Immature natural killer cell (primary cell): ENCODE measurements at regions not wholly inside any gene's neighbourhood (a gene's known extent, or its start where the extent isn't known, plus 50 kb on each side); places are given as distances from the start of the nearest gene placed in this dataset.
"Not testable (repeated sequence)": the region's sequence is repeated elsewhere in the genome, so short reads cannot be mapped to it uniquely, and the experiment has no call there.

Experiments
- DNase-seq, 3 donors: peaks; one replicate each; pipeline ENCODE4 v3.0.0; 2022; ENCODE audit warnings: mixed read lengths in 1 of 3
- H3K27ac Mint-ChIP-seq, 6 donors: one replicate each; pipeline ENCODE4 v1.8.0; 2020; ENCODE audit warnings: mixed read lengths in 6 of 6, mild to moderate bottlenecking in 5 of 6, inconsistent platforms in 4 of 6, moderate library complexity in 3 of 6
- H3K27me3 Mint-ChIP-seq, 3 donors: one replicate each; pipeline ENCODE4 v1.8.0; 2020 to 2021; ENCODE audit warnings: low read depth in 3 of 3, mild to moderate bottlenecking in 3 of 3, mixed read lengths in 3 of 3, moderate library complexity in 3 of 3, inconsistent platforms in 1 of 3
- H3K36me3 Mint-ChIP-seq, 3 donors: one replicate each; pipeline ENCODE4 v1.8.0; 2020; ENCODE audit warnings: mixed read lengths in 3 of 3, inconsistent platforms in 2 of 3, mild to moderate bottlenecking in 2 of 3
- H3K4me1 Mint-ChIP-seq, 2 donors: one replicate each; pipeline ENCODE4 v1.8.0; 2020; ENCODE audit warnings: inconsistent platforms in 2 of 2, mild to moderate bottlenecking in 2 of 2, mixed read lengths in 2 of 2, moderate library complexity in 1 of 2
- H3K4me3 Mint-ChIP-seq, 5 donors: one replicate each; pipeline ENCODE4 v1.8.0; 2020; ENCODE audit warnings: mild to moderate bottlenecking in 5 of 5, mixed read lengths in 5 of 5, inconsistent platforms in 3 of 5, moderate library complexity in 3 of 5
- H3K9me3 Mint-ChIP-seq, 6 donors: one replicate each; pipeline ENCODE4 v1.8.0; 2020; ENCODE audit warnings: mild to moderate bottlenecking in 6 of 6, mixed read lengths in 6 of 6, inconsistent platforms in 4 of 6, moderate library complexity in 3 of 6

DNA sequence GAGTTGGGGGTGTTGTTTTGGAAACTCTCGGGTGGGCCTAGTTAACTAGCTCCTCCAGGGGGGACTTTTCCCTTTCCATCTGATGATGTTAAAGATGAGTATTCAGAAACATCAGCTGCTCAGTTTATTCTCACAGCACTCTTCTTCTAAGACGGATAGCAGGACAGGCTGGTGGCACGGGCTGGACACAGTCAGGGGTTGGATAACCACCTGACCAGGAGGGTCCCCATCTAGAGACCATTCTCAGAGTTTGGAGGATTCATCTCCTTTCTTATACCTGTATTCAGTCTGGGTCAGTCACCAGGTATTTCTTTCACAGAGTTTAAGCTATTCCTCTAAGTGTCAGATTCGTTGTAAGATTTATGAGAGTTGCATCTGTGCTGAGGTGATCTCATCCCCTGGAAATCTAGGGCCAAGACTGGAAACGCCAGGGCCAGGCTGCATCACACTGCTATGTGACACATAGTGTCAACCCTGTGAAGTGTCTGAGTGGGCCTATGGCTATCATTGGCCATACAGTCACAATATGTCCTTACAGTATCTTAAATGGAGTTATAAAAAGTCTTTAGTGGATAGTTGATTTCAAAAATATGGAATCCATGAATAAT, 111.7 kb downstream of the FAM50B start:
- no peak for DNase-seq
- H3K27ac Mint-ChIP-seq, result no peak overlapping the region
- H3K27me3 Mint-ChIP-seq, result peaks cover 0 to 1% (median 0%) of the 10 kb centered on the region in 3 donors
- no peaks in the 10 kb centered on the region for H3K4me1 Mint-ChIP-seq
- peaks cover 0 to 7% (median 0%) of the 10 kb centered on the region in 3 donors for H3K36me3 Mint-ChIP-seq
- H3K4me3 Mint-ChIP-seq, result no peak overlapping the region
- H3K9me3 Mint-ChIP-seq, result peaks cover 0 to 9% (median 2%) of the 10 kb centered on the region in 6 donors

DNA sequence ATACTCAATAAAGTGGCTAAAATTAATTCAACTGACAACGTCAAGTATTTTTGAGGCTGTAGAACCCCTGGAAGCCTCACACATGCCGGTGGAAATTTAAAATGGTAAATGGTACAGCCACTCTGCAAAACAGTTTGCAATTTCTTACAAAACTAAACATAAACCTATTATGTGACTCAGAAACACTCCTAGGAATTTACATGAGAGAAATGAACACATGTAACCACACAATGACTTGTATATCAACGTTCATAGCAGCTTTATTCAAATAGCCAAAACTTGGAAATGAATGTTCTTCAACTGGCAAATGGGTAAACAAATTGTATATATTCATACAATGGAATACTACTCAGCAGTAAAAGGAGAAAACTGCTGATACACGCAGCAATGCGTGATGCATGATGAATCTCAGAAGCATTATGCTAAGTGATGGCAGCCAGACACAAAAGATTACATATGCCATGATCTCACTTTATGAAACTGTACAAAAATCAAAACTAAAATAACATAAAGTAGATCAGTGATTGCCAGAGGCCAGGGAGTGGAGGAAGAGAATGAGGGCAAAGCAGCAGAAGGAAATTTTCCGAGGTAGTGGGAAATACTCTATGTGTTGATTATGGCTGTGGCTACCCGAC, 112.5 kb downstream of the FAM50B start:
- Mint-ChIP-seq H3K27me3 (peaks cover 0 to 2% (median 0%) of the 10 kb centered on the region in 3 donors), H3K4me1 (no peaks in the 10 kb centered on the region), H3K36me3 (peaks cover 0 to 7% (median 0%) of the 10 kb centered on the region in 3 donors), H3K9me3 (peaks cover 0 to 9% (median 1%) of the 10 kb centered on the region in 6 donors), H3K27ac (no peak overlapping the region), H3K4me3 (no peak overlapping the region)
- no peak for DNase-seq

DNA sequence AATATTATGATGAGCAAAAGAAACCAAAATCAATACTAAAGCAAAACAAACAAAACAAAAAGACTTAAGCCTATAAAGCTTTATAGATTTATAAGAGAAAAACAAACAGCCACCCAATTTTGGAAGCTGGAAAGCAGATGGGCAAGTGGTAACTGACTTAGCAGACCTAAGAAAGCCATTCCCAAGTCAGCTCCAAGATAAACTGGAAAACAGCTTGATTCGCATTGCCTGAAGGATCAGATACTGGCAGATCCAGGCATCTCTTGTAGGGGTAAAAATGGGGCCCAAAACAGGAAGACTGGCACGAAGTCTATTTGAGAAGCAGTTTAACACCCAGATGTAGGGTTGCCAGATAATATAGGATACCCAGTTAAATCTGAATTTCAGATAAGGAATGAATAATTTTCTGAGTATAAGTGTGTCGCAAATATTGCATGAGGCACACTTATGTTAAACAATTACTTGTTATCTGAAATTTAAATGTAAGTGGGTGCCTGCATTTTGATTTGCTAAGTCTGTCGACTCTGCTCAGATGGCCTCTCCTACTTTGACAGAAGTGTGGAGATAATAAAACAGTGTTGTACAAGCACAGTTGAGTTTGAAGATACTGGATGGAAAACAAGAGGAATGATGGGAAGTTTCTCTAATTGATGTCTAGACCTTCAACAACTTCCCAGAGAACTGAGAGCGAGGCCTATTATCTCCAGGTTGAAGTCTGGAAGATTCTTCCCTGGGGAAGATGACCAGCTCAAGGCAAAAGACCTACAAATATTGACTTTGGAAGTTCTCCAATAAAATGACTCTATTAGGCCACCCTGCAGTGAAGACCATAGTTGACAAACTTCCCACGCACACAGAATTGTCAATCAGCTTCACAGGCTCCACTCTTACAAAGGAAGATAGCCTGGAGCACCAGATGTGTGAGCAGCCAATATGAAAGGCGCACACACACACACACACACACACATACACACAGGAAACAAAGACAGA, 113.4 kb downstream of the FAM50B start:
- H3K4me1 Mint-ChIP-seq, result no peaks in the 10 kb centered on the region
- no peak overlapping the region for H3K4me3 Mint-ChIP-seq
- H3K36me3 Mint-ChIP-seq, result peaks cover 0 to 7% (median 0%) of the 10 kb centered on the region in 3 donors
- no peak overlapping the region for H3K27ac Mint-ChIP-seq
- H3K9me3 Mint-ChIP-seq, result peaks cover 0 to 6% (median 1%) of the 10 kb centered on the region in 6 donors
- H3K27me3 Mint-ChIP-seq, result peaks cover 0 to 2% (median 0%) of the 10 kb centered on the region in 3 donors
- no peak for DNase-seq

DNA sequence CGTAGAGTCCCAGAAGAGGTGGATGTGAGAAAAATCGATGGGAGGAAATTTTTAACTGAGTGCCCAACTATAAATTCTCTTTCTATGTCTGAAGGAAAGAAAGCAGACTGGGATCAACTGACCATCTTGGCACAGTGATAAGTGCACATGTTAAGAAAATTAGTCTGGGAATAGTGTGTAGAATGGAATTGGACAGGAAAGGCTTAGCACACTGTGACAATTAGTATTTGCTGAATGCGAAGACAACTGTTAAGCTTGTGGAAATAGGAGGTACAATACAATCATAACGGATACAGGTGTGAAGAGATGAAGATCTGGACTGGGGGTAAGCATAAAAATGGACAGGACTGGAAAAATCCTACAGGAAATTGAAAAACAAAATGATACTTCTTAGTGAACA, 114.3 kb downstream of the FAM50B start:
- Mint-ChIP-seq H3K27ac (no peak overlapping the region), H3K36me3 (peaks cover 0 to 7% (median 0%) of the 10 kb centered on the region in 3 donors), H3K9me3 (peaks cover 0 to 1% (median 0%) of the 10 kb centered on the region in 6 donors)

DNA sequence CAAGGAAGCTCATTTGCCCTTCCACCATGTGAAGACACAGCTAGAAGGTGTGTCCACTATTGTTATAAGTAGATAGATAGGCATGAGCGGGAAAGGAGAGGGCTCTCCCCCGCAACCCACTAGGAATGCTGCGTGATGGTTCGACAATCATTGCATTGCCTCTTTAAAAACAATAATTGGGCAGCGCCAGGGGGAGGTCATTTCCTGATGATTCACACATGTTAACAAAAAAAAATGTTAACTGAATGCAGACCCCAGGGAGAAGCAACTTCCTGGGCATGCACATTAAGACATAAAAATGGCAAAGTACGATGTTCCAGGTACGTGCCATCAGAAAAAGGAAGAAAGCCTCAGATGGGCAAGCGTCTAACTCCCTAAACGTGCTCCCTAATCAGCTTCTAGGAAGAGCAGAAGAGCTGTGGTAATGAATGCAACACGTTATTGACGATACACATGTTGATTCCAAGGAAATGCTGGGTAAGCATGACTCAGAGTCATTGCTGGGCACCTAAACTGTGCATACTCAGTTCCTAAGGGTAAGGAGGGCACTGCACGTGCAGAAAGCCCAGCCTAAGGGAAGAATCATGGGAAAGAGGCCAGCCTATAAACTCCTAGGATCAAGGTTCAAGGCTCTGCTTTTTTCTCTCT, 113.7 kb downstream of the FAM217A start:
- Mint-ChIP-seq H3K36me3 (peaks cover 0 to 7% (median 0%) of the 10 kb centered on the region in 3 donors), H3K27me3 (peaks cover 0 to 2% (median 0%) of the 10 kb centered on the region in 3 donors), H3K27ac (no peak overlapping the region), H3K9me3 (no peaks in the 10 kb centered on the region), H3K4me1 (no peaks in the 10 kb centered on the region), H3K4me3 (no peak overlapping the region)
- no peak for DNase-seq

More for the DNA sequence above, 114.3 kb downstream of the FAM50B start:
- no peak for DNase-seq
- Mint-ChIP-seq H3K4me1 (no peaks in the 10 kb centered on the region), H3K27me3 (peaks cover 0 to 2% (median 0%) of the 10 kb centered on the region in 3 donors), H3K4me3 (no peak overlapping the region)

DNA sequence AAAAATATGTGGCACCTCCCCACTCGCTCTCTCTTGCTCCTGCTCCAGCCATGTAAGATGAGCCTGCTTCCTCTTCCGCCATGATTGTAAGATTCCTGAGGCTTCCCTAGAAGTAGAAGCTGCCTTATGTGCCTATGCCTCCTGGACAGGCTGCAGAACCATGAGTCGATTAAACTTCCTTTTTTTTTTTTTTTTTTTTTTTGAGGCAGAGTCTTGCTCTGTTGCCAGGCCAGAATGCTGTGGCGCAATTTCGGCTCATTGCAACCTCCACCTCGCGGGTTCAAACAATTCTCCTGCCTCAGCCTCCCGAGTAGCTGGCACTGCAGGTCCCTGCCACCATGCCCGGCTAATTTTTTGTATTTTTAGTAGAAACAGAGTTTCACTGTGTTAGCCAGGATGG, 112.5 kb downstream of the FAM217A start:
- no peak overlapping the region for H3K4me3 Mint-ChIP-seq
- no peaks in the 10 kb centered on the region for H3K9me3 Mint-ChIP-seq
- H3K4me1 Mint-ChIP-seq, result no peaks in the 10 kb centered on the region
- peaks cover 0 to 7% (median 0%) of the 10 kb centered on the region in 3 donors for H3K36me3 Mint-ChIP-seq
- H3K27me3 Mint-ChIP-seq, result peaks cover 0 to 2% (median 0%) of the 10 kb centered on the region in 3 donors
- no peak overlapping the region for H3K27ac Mint-ChIP-seq
- DNase-seq, result no peak

DNA sequence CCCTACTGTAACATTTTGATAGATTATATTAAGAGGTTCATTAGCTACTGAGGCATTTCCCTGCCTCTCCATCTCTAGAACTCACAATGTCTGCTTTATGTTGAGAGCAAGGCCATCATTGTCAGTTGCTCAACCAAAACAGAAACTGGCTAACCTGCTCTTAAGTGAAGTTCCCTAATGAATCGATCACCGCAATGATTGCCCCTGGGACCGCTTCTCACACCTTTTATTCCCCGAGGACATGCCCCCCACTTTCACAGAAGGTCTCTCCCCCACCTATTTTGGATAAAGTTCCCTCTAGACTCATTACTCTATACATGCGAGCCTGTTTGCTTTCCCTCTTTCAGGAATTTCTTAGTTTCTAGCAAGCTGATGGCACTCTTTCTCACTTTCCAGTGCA, 108.8 kb downstream of the FAM217A start:
- H3K27me3 Mint-ChIP-seq, result peaks cover 0 to 2% (median 0%) of the 10 kb centered on the region in 3 donors
- no peaks in the 10 kb centered on the region for H3K4me1 Mint-ChIP-seq
- H3K27ac Mint-ChIP-seq, result no peak overlapping the region
- H3K36me3 Mint-ChIP-seq, result no peaks in the 10 kb centered on the region
- no peak for DNase-seq
- no peak overlapping the region for H3K4me3 Mint-ChIP-seq
- H3K9me3 Mint-ChIP-seq, result no peaks in the 10 kb centered on the region

DNA sequence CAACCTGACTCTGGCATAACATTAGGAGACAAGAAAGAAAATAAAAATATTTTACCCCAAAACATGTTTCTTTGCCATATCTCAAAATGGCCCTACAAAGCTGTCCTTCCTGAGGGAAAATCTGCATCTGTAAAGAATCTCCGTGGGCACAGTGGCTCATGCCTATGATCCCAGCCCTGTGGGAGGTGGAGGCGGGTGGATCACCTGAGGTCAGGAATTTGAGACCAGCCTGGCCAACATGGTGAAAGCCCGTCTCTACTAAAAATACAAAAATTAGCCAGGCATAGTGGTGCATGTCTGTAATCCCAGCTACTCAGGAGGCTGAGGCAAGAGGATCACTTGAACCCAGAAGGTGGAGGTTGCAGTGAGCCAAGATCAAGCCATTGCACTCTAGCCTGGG, 105.8 kb downstream of the FAM217A start:
- H3K27me3 Mint-ChIP-seq, DNase-seq, H3K9me3 Mint-ChIP-seq, H3K36me3 Mint-ChIP-seq, H3K27ac Mint-ChIP-seq, H3K4me3 Mint-ChIP-seq, H3K4me1 Mint-ChIP-seq: not testable (repeated sequence)

DNA sequence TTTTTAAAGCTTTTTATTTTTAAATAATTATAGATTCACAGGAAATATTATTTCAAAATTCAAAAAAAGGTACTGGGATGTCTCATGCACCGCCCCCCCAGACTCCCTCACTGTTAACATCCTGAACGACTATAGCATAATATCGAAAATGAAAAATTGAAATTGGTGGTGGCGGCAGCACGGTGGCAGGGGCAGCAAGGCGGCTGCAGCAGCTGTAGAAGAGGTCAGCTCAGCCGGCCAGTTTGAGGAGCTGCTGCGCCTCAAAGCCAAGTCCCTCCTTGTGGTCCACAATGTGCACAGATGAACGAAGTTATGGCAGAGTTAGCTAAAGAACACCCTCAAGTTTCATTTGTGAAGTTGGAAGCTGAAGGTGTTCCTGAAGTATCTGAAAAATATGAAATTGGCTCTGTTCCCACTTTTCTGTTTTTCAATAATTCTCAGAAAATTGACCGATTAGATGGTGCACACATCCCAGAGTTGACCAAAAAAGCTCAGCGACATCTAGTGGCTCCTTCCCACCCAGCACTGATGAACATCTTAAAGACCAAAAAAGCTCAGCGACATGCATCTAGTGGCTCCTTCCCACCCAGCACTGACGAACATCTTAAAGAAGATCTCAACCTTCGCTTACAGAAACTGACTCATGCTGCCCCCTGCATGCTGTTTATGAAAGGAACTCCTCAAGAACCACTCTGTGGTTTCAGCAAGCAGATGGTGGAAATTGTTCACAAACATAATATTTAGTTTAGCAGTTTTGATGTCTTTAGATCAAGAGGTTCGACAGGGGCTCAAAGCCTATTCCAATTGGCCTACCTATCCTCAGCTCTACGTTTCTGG, 100.8 kb downstream of the FAM217A start:
- Mint-ChIP-seq H3K4me1 (peaks cover 5 to 7% of the 10 kb centered on the region in 2 donors), H3K4me3 (peak overlapping the region in 2 of 5 donors; percentile 4 to 83), H3K27me3 (peaks cover 0 to 1% (median 0%) of the 10 kb centered on the region in 3 donors), H3K9me3 (no peaks in the 10 kb centered on the region), H3K27ac (peak overlapping the region in 1 of 6 donors; percentile 78), H3K36me3 (peaks cover 0 to 8% (median 4%) of the 10 kb centered on the region in 3 donors)
- peak; percentile 11 to 31 (median 14) for DNase-seq

DNA sequence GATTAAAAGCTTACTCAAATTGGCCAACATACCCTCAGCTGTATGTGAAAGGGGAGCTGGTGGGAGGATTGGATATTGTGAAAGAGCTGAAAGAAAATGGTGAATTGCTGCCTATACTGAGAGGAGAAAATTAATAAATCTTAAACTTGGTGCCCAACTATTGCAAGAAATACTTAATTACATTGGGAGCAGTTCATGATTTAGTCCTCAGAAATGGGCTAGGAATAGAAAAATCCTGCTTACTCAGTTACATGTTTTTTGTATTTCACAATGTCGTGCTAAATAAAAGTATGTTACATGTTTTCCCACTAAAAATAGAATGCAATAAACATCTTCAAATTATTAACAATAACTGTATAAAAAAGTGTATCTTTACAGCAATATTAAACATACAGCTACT, 100.0 kb downstream of the FAM217A start:
- not testable (repeated sequence) for H3K36me3 Mint-ChIP-seq, H3K27me3 Mint-ChIP-seq, DNase-seq, H3K4me1 Mint-ChIP-seq, H3K9me3 Mint-ChIP-seq, H3K4me3 Mint-ChIP-seq, H3K27ac Mint-ChIP-seq

DNA sequence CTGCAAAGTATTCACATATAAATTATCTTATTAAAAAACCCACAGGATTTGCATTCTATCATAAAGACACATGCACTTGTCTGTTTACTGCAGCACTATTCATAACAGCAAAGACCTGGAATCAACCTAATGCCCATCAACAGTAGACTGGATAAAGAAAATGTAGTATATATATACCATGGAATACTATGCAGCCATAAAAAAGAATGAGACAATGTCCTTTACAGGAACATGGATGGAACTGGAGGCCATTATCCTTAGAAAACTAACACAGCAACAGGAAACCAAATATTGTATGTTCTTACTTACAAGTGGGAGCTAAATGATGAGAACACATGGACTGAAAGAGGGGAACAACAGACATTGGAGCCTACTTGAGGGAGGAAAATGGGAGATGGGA, 97.0 kb downstream of the FAM217A start:
- no peaks in the 10 kb centered on the region for H3K9me3 Mint-ChIP-seq
- H3K4me3 Mint-ChIP-seq, result no peak overlapping the region
- peaks cover 5 to 7% of the 10 kb centered on the region in 2 donors for H3K4me1 Mint-ChIP-seq
- H3K27ac Mint-ChIP-seq, result no peak overlapping the region
- H3K27me3 Mint-ChIP-seq, result peaks cover 0 to 1% (median 0%) of the 10 kb centered on the region in 3 donors
- H3K36me3 Mint-ChIP-seq, result peaks cover 4 to 10% (median 8%) of the 10 kb centered on the region in 3 donors
- DNase-seq, result no peak

DNA sequence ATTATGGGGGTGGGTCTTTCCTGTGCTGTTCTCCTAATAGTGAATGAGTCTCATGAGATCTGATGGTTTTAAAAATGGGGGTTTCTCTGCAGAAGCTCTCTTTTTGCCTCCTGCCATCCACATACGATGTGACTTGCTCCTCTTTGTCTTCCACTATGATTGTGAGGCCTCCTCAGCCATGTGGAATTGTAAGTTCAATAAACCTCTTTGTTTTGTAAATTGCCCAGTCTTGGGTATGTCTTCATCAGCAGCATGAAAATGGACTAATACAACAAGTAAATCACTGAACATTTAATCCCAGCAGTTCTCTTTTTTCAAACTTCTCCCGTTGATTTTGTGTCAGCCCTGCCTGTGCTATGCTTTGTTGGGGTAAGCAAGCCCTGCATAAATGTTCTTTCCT, 95.2 kb downstream of the FAM217A start:
- Mint-ChIP-seq H3K36me3 (peaks cover 4 to 10% (median 8%) of the 10 kb centered on the region in 3 donors), H3K4me3 (no peak overlapping the region), H3K9me3 (no peaks in the 10 kb centered on the region)

DNA sequence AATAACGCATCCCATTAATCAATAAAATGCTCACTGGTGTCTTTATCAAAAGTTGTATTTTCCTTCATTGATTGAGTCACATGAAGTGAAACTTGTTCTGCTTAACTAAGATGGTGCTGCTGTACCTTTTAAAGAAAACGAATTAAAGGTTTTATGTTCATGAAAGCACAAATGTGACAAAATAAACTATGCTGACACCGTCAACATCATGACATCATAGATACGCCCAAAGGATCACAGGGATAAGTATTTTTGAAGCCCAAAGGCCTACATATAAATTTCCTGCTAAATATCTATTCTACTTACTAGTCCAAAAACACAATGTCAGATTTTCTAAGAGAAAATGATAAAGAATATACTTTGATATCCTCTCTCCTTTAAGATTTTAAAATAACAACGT, 94.4 kb downstream of the FAM217A start:
- no peaks in the 10 kb centered on the region for H3K9me3 Mint-ChIP-seq
- no peak for DNase-seq

More for the DNA sequence above, 95.2 kb downstream of the FAM217A start:
- no peaks in the 10 kb centered on the region for H3K4me1 Mint-ChIP-seq
- peaks cover 0 to 3% (median 0%) of the 10 kb centered on the region in 3 donors for H3K27me3 Mint-ChIP-seq
- no peak overlapping the region for H3K27ac Mint-ChIP-seq
- no peak for DNase-seq

More for the DNA sequence above, 94.4 kb downstream of the FAM217A start:
- H3K27ac Mint-ChIP-seq, result no peak overlapping the region
- peaks cover 0 to 3% (median 0%) of the 10 kb centered on the region in 3 donors for H3K27me3 Mint-ChIP-seq
- H3K36me3 Mint-ChIP-seq, result peaks cover 4 to 10% (median 8%) of the 10 kb centered on the region in 3 donors
- H3K4me3 Mint-ChIP-seq, result no peak overlapping the region
- no peaks in the 10 kb centered on the region for H3K4me1 Mint-ChIP-seq
